ENCODE measurements at regions not wholly inside any gene's neighbourhood (a gene's known extent, or its start where the extent isn't known, plus 50 kb on each side); places are given as distances from the start of the nearest gene placed in this dataset.

GRCh38 chr7:26470691-26471090 is 179.0 kb downstream of the SNX10 start:
- no peak overlapping the region for H2AFZ ChIP-seq (ENCODE audit: control insufficient read depth, low read depth, low read length)
- H4K20me1 ChIP-seq (ENCODE audit: control insufficient read depth, insufficient read depth): no peaks in the 10 kb centered on the region
- WGBS (ENCODE audit: insufficient coverage, insufficient replicate concordance, low lambda C conversion rate, missing lambda C conversion rate): 22% methylated on average over 7 of the region's 7 CpGs
- H3K4me1 ChIP-seq (ENCODE audit: control insufficient read depth, insufficient read depth, low read length): no peaks in the 10 kb centered on the region
- no peaks in the 10 kb centered on the region for H3K9me3 ChIP-seq (replicated peaks; ENCODE audit: control insufficient read depth, insufficient read depth, low read length)
- intact Hi-C loops (cut with micrococcal nuclease; ENCODE audit: unreplicated experiment) (no loop called here), in situ Hi-C loops (cut with MboI) (no loop called here)
- no peak overlapping the region for H3K4me3 ChIP-seq
- H3K27me3 ChIP-seq (replicated peaks in 1 of 2; ENCODE audit: control insufficient read depth in 2 of 2, insufficient read depth in 2 of 2, low read length in 1 of 2): peaks cover 0 to 4% of the 10 kb centered on the region in 2 experiments; a peak in 3 of 4 replicates
- RAD21 ChIA-PET (ENCODE audit: unreplicated experiment): no interaction called here
- SMC1A ChIA-PET (ENCODE audit: uncharacterized antibody, unreplicated experiment): no interaction called here
- no peak overlapping the region for H3K9ac ChIP-seq (ENCODE audit: control insufficient read depth, insufficient read depth, low read length)
- ATAC-seq (no peak), FAIRE-seq (no peak), DNase-seq (ENCODE audit: low read depth, low spot score) (no peak)
- no peak overlapping the region for H3K4me2 ChIP-seq (ENCODE audit: control insufficient read depth, insufficient read depth)
- POLR2A ChIA-PET: no interaction called here
- no peak overlapping the region for H3K27ac ChIP-seq (ENCODE audit: control insufficient read depth, insufficient read depth)
- H3K36me3 ChIP-seq (ENCODE audit: control insufficient read depth in 2 of 2, insufficient read depth in 2 of 2, low read length in 1 of 2): no peaks in the 10 kb centered on the region
- no TSS peak for BruUV-seq (replicated peaks)
- no peaks in the 10 kb centered on the region for H3K79me2 ChIP-seq (ENCODE audit: control insufficient read depth, insufficient read depth, low read length)
- no peak for TF ChIP-seq NKRF (conservative IDR thresholded peaks at IDR 0.05)
- no peak for TF ChIP-seq POLR2AphosphoS2 (IDR thresholded peaks at IDR 0.05; ENCODE audit: low read depth, low read length)
- no peak for TF ChIP-seq RUNX3 (IDR thresholded peaks at IDR 0.05; ENCODE audit: low read length)
- no peak for TF ChIP-seq HDAC2 (IDR thresholded peaks at IDR 0.05)
- TF ChIP-seq TCF7 (IDR thresholded peaks at IDR 0.05; ENCODE audit: borderline replicate concordance): no peak
- CTCF ChIA-PET: interaction anchor here (1.1 kb wide), 1 partner anchor 30 kb away, joined by 3 read pairs; no protein-coding TSS in a partner anchor

DNA sequence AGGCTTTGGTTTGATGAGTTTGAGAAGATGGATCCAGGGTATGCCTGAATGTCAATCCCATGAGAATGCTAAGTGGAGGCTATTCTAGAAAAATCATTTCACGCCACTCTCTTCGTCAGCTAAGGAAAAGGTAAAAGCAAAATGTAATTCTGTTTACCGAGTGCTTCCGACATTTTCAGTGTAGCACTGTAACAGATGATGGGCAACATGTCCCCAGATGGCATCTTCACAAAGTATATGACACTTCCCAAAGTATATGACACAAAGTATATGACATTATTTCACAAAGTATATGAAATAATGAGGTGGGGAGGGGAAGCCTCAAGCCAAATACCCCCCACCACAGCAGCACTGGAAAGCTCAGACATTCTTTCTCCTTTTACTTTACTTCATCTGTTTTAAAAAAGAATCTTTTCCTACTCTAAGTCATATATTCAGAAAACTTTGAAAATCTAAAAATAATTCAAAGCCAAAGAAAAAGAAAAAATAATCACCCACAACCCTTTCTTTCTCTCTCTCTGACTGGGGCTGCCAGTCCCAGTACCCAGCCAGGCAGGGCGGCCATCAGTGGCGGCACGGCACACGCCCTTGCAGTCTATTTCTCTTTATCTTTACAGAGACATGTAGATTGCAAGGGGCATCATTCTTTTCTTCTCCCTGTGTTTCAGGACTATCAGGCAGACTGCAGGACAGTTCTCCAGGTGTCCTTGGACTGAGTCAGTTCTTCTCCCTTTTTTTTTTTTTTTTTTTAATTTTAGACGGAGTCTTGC is 179.8 kb downstream of the SNX10 start:
- no peak overlapping the region for H2AFZ ChIP-seq (ENCODE audit: control insufficient read depth, low read depth, low read length)
- no peak overlapping the region for H3K4me3 ChIP-seq
- no peaks in the 10 kb centered on the region for H3K9me3 ChIP-seq (replicated peaks; ENCODE audit: control insufficient read depth, insufficient read depth, low read length)
- H3K27ac ChIP-seq (ENCODE audit: control insufficient read depth, insufficient read depth): no peak overlapping the region
- intact Hi-C loops (cut with micrococcal nuclease; ENCODE audit: unreplicated experiment) (no loop called here), in situ Hi-C loops (cut with MboI) (no loop called here)
- ChIA-PET RAD21 (ENCODE audit: unreplicated experiment) (no interaction called here), SMC1A (ENCODE audit: uncharacterized antibody, unreplicated experiment) (no interaction called here), CTCF (interaction anchor here (1.1 kb wide), 1 partner anchor 29 kb away, joined by 3 read pairs; no protein-coding TSS in a partner anchor), POLR2A (no interaction called here)
- H3K27me3 ChIP-seq (replicated peaks in 1 of 2; ENCODE audit: control insufficient read depth in 2 of 2, insufficient read depth in 2 of 2, low read length in 1 of 2): peaks cover 0 to 4% of the 10 kb centered on the region in 2 experiments; a peak in 3 of 4 replicates
- H3K36me3 ChIP-seq (ENCODE audit: control insufficient read depth in 2 of 2, insufficient read depth in 2 of 2, low read length in 1 of 2): no peaks in the 10 kb centered on the region
- no peak overlapping the region for H3K4me2 ChIP-seq (ENCODE audit: control insufficient read depth, insufficient read depth)
- H3K79me2 ChIP-seq (ENCODE audit: control insufficient read depth, insufficient read depth, low read length): no peaks in the 10 kb centered on the region
- no peak for DNase-seq (ENCODE audit: low read depth, low spot score)
- H4K20me1 ChIP-seq (ENCODE audit: control insufficient read depth, insufficient read depth): no peaks in the 10 kb centered on the region
- FAIRE-seq: no peak
- BruUV-seq (replicated peaks): no TSS peak
- 72% methylated on average over 8 of the region's 9 CpGs for WGBS (ENCODE audit: insufficient coverage, insufficient replicate concordance, low lambda C conversion rate, missing lambda C conversion rate)
- H3K4me1 ChIP-seq (ENCODE audit: control insufficient read depth, insufficient read depth, low read length): no peaks in the 10 kb centered on the region
- no peak overlapping the region for H3K9ac ChIP-seq (ENCODE audit: control insufficient read depth, insufficient read depth, low read length)
- no peak for ATAC-seq
- TF ChIP-seq BCLAF1 (IDR thresholded peaks at IDR 0.05) (no peak), FOXM1 (IDR thresholded peaks at IDR 0.05; ENCODE audit: low read depth, low read length) (no peak), IRF4 (IDR thresholded peaks at IDR 0.05; ENCODE audit: low read depth, low read length) (no peak), SP1 (IDR thresholded peaks at IDR 0.05; ENCODE audit: low read depth, low read length) (no peak), CBFB (IDR thresholded peaks at IDR 0.05; ENCODE audit: low read depth) (no peak)
- TF ChIP-seq, protein P1, sequence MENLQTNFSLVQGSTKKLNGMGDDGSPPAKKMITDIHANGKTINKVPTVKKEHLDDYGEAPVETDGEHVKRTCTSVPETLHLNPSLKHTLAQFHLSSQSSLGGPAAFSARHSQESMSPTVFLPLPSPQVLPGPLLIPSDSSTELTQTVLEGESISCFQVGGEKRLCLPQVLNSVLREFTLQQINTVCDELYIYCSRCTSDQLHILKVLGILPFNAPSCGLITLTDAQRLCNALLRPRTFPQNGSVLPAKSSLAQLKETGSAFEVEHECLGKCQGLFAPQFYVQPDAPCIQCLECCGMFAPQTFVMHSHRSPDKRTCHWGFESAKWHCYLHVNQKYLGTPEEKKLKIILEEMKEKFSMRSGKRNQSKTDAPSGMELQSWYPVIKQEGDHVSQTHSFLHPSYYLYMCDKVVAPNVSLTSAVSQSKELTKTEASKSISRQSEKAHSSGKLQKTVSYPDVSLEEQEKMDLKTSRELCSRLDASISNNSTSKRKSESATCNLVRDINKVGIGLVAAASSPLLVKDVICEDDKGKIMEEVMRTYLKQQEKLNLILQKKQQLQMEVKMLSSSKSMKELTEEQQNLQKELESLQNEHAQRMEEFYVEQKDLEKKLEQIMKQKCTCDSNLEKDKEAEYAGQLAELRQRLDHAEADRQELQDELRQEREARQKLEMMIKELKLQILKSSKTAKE (IDR thresholded peaks at IDR 0.05; ENCODE audit: low read depth, poor library complexity, severe bottlenecking): no peak

Data from GM12878 (cell line).